ENCODE measurements at regions not wholly inside any gene's neighbourhood (a gene's known extent, or its start where the extent isn't known, plus 50 kb on each side); places are given as distances from the start of the nearest gene placed in this dataset.

DNA sequence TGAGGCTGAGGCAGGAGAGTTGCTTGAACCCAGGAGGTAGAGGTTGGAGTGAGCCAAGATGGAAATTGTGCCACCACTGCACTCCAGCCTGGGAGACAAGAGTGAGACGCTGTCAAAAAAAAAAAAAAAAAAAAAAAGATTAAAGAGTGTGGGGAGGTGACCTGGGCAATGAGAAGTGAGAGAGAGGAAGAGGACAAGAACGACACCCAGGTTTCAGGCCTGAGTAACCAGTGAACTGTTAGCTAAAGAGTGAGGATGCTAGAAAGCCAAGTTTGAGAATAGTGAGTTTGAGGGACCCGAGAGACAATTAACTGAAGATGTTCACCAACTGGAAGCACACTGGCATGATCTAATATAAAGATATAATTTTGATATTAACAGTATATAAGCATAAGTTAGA is 85.4 kb upstream of the TNFAIP3 start:
- no peak for TF ChIP-seq POLR2A (IDR thresholded peaks at IDR 0.05)
- TF ChIP-seq, protein P1, sequence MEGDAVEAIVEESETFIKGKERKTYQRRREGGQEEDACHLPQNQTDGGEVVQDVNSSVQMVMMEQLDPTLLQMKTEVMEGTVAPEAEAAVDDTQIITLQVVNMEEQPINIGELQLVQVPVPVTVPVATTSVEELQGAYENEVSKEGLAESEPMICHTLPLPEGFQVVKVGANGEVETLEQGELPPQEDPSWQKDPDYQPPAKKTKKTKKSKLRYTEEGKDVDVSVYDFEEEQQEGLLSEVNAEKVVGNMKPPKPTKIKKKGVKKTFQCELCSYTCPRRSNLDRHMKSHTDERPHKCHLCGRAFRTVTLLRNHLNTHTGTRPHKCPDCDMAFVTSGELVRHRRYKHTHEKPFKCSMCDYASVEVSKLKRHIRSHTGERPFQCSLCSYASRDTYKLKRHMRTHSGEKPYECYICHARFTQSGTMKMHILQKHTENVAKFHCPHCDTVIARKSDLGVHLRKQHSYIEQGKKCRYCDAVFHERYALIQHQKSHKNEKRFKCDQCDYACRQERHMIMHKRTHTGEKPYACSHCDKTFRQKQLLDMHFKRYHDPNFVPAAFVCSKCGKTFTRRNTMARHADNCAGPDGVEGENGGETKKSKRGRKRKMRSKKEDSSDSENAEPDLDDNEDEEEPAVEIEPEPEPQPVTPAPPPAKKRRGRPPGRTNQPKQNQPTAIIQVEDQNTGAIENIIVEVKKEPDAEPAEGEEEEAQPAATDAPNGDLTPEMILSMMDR (IDR thresholded peaks at IDR 0.05) = no peak

All from vagina (tissue), 2 donors.